HEK293T (cell line): ENCODE measurements at regions not wholly inside any gene's neighbourhood (a gene's known extent, or its start where the extent isn't known, plus 50 kb on each side); places are given as distances from the start of the nearest gene placed in this dataset.

Source experiments
- CTCF ChIA-PET: fragments of 350-600 bp; formaldehyde crosslinking; extraction: SDS; loops from one replicate; lab custom pipeline; 2021; ENCODE audit warnings: antibody characterized with exemption, inconsistent platforms; lab: Yijun Ruan, JAX
- POLR2A ChIA-PET: fragments of 350-600 bp; formaldehyde crosslinking; extraction: SDS; loops from one replicate; lab custom pipeline; 2020; ENCODE audit warnings: antibody characterized with exemption, inconsistent platforms; lab: Yijun Ruan, JAX
- DNase-seq: peaks from one replicate; pipeline ENCODE4 v3.0.0; 2012; ENCODE audit warnings: mixed read lengths; ENCODE audit errors: extremely low spot score
- ARNT ChIP-seq: fragments of 450-650 bp; IDR thresholded peaks from 2 replicates; pipeline ENCODE4 v1.6.1; 2017; ENCODE audit warnings: mild to moderate bottlenecking
- BHLHE40 ChIP-seq: fragments of 450-650 bp; IDR thresholded peaks from 2 replicates; pipeline ENCODE4 v1.6.1; 2016; ENCODE audit warnings: mild to moderate bottlenecking, moderate library complexity, borderline replicate concordance
- CTBP1 ChIP-seq: fragments of 450-650 bp; IDR thresholded peaks from 2 replicates; pipeline ENCODE4 v1.6.1; 2016; ENCODE audit warnings: borderline replicate concordance
- ELF4 ChIP-seq: fragments of 450-650 bp; IDR thresholded peaks from 2 replicates; pipeline ENCODE4 v1.6.1; 2017; ENCODE audit warnings: antibody characterized with exemption
- FOXA1 ChIP-seq: fragments of 450-650 bp; IDR thresholded peaks from 2 replicates; pipeline ENCODE4 v1.6.1; 2016; ENCODE audit warnings: mild to moderate bottlenecking
- FOXK2 ChIP-seq: fragments of 450-650 bp; IDR thresholded peaks from 2 replicates; pipeline ENCODE4 v1.6.1; 2016; ENCODE audit warnings: mild to moderate bottlenecking
- FOXM1 ChIP-seq: fragments of 450-650 bp; IDR thresholded peaks from 2 replicates; pipeline ENCODE4 v1.6.1; 2017; ENCODE audit warnings: mild to moderate bottlenecking, borderline replicate concordance
- HDGF ChIP-seq: fragments of 450-650 bp; IDR thresholded peaks from 2 replicates; pipeline ENCODE4 v1.6.1; 2017; ENCODE audit warnings: antibody characterized with exemption, borderline replicate concordance
- L3MBTL2 ChIP-seq: fragments of 450-650 bp; conservative IDR thresholded peaks from 2 replicates; pipeline ENCODE4 v1.6.1; 2016; ENCODE audit warnings: mild to moderate bottlenecking
- LEF1 ChIP-seq: fragments of 450-650 bp; IDR thresholded peaks from 2 replicates; pipeline ENCODE4 v1.6.1; 2017; ENCODE audit warnings: mild to moderate bottlenecking, borderline replicate concordance
- NFRKB ChIP-seq: fragments of 450-650 bp; IDR thresholded peaks from 2 replicates; pipeline ENCODE4 v1.6.1; 2016; ENCODE audit warnings: mild to moderate bottlenecking, moderate library complexity
- PKNOX1 ChIP-seq: fragments of 450-650 bp; IDR thresholded peaks from 2 replicates; pipeline ENCODE4 v1.6.1; 2016
- SP1 ChIP-seq: fragments of 450-650 bp; IDR thresholded peaks from 2 replicates; pipeline ENCODE4 v1.6.1; 2017
- SUZ12 ChIP-seq: fragments of 450-650 bp; IDR thresholded peaks from 2 replicates; pipeline ENCODE4 v1.6.1; 2016; ENCODE audit warnings: mild to moderate bottlenecking
- TARDBP ChIP-seq: fragments of 450-650 bp; IDR thresholded peaks from 2 replicates; pipeline ENCODE4 v1.6.1; 2016
- ZNF384 ChIP-seq: fragments of 450-650 bp; IDR thresholded peaks from 2 replicates; pipeline ENCODE4 v1.6.1; 2016

- DNase-seq, result no peak
- CTCF ChIA-PET, result no interaction called here
- TF ChIP-seq PKNOX1 (no peak), ARNT (no peak), LEF1 (no peak), FOXK2 (no peak), NFRKB (no peak)
- POLR2A ChIA-PET, result no interaction called here
These were observed 598.2 kb downstream of the LMO4 start for GRCh38 chr1:87926921-87927320.

GRCh38 chr1:87927391-87928280 is 599.0 kb downstream of the LMO4 start:
- ChIA-PET POLR2A (no interaction called here), CTCF (no interaction called here)
- DNase-seq, result no peak
- no peak for TF ChIP-seq FOXM1
- TF ChIP-seq FOXA1, result no peak
- no peak for TF ChIP-seq SP1
- TF ChIP-seq PKNOX1, result no peak

- ChIA-PET POLR2A (no interaction called here), CTCF (no interaction called here)
- TF ChIP-seq ARNT, result no peak
- TF ChIP-seq CTBP1, result no peak
- no peak for TF ChIP-seq SP1
- no peak for TF ChIP-seq NFRKB
- TF ChIP-seq BHLHE40, result no peak
- TF ChIP-seq PKNOX1, result no peak
- TF ChIP-seq ZNF384, result no peak
- no peak for TF ChIP-seq ELF4
- TF ChIP-seq HDGF, result no peak
- no peak for DNase-seq
These were observed 599.9 kb downstream of the LMO4 start for GRCh38 chr1:87928623-87929022.

- CTCF ChIA-PET, result no interaction called here
- POLR2A ChIA-PET, result no interaction called here
These were observed 601.2 kb downstream of the LMO4 start for GRCh38 chr1:87929906-87930305.

GRCh38 chr1:87930796-87931195 is 602.1 kb downstream of the LMO4 start:
- no peak for DNase-seq
- TF ChIP-seq CTBP1, result no peak
- no peak for TF ChIP-seq HDGF
- no peak for TF ChIP-seq ARNT
- no peak for TF ChIP-seq TARDBP
- TF ChIP-seq ELF4, result no peak
- POLR2A ChIA-PET, result no interaction called here
- CTCF ChIA-PET, result no interaction called here

More at GRCh38 chr1:87929906-87930305, 601.2 kb downstream of the LMO4 start:
- no peak for DNase-seq
- TF ChIP-seq ELF4, result no peak
- TF ChIP-seq FOXK2, result no peak
- TF ChIP-seq SUZ12, result no peak
- no peak for TF ChIP-seq L3MBTL2
- TF ChIP-seq FOXA1, result no peak
- no peak for TF ChIP-seq ZNF384
- TF ChIP-seq TARDBP, result no peak
- no peak for TF ChIP-seq CTBP1
- no peak for TF ChIP-seq ARNT
- no peak for TF ChIP-seq FOXM1
- no peak for TF ChIP-seq PKNOX1
- no peak for TF ChIP-seq SP1
- TF ChIP-seq NFRKB, result no peak
- no peak for TF ChIP-seq LEF1
- no peak for TF ChIP-seq HDGF
- TF ChIP-seq BHLHE40, result no peak

GRCh38 chr1:87933171-87933570 is 604.5 kb downstream of the LMO4 start:
- DNase-seq, result no peak
- TF ChIP-seq FOXA1 (no peak), ELF4 (no peak), SUZ12 (no peak), HDGF (no peak)
- ChIA-PET CTCF (interaction anchor here (1.0 kb wide), 1 partner anchor 605 kb away, joined by 3 read pairs; no protein-coding TSS in a partner anchor), POLR2A (no interaction called here)
